ENCODE measurements at regions not wholly inside any gene's neighbourhood (a gene's known extent, or its start where the extent isn't known, plus 50 kb on each side); places are given as distances from the start of the nearest gene placed in this dataset.

- no peak for DNase-seq
Observed at GRCh38 chr9:16316911-16317817, 553.3 kb downstream of the BNC2 start.

- no peak for DNase-seq
Observed at GRCh38 chr9:16318516-16319060, 551.9 kb downstream of the BNC2 start.

GRCh38 chr9:16319646-16320045, 550.8 kb downstream of the BNC2 start:
- DNase-seq, result no peak

- DNase-seq, result no peak
Observed at GRCh38 chr9:16320338-16320902, 550.0 kb downstream of the BNC2 start.

GRCh38 chr9:16321461-16322119, 548.9 kb downstream of the BNC2 start:
- DNase-seq, result no peak

- DNase-seq, result no peak
Observed at GRCh38 chr9:16322849-16323248, 547.6 kb downstream of the BNC2 start.

GRCh38 chr9:16325966-16326365, 544.5 kb downstream of the BNC2 start:
- no peak for DNase-seq

- no peak for DNase-seq
Observed at GRCh38 chr9:16328349-16328748, 542.1 kb downstream of the BNC2 start.

GRCh38 chr9:16329671-16330113, 540.8 kb downstream of the BNC2 start:
- DNase-seq, result no peak

- DNase-seq, result no peak
Observed at GRCh38 chr9:16331031-16331430, 539.4 kb downstream of the BNC2 start.

- no peak for DNase-seq
Observed at GRCh38 chr9:16331527-16331926, 538.9 kb downstream of the BNC2 start.

GRCh38 chr9:16333691-16334090, 536.8 kb downstream of the BNC2 start:
- no peak for DNase-seq

- no peak for DNase-seq
Observed at GRCh38 chr9:16335788-16336580, 534.5 kb downstream of the BNC2 start.

GRCh38 chr9:16336833-16337232, 533.6 kb downstream of the BNC2 start:
- DNase-seq, result no peak

GRCh38 chr9:16337322-16338029, 533.0 kb downstream of the BNC2 start:
- DNase-seq, result no peak

GRCh38 chr9:16341177-16341576, 529.3 kb downstream of the BNC2 start:
- DNase-seq, result no peak

GRCh38 chr9:16342246-16343020, 528.0 kb downstream of the BNC2 start:
- no peak for DNase-seq

GRCh38 chr9:16343249-16344237, 526.9 kb downstream of the BNC2 start:
- DNase-seq, result no peak

- DNase-seq, result no peak
Observed at GRCh38 chr9:16344343-16344742, 526.1 kb downstream of the BNC2 start.

GRCh38 chr9:16345902-16346301, 524.6 kb downstream of the BNC2 start:
- DNase-seq, result no peak
